Immature natural killer cell (primary cell): ENCODE measurements at regions not wholly inside any gene's neighbourhood (a gene's known extent, or its start where the extent isn't known, plus 50 kb on each side); places are given as distances from the start of the nearest gene placed in this dataset.

Source experiments
- DNase-seq, 3 donors: peaks; one replicate each; pipeline ENCODE4 v3.0.0; 2022; ENCODE audit warnings: mixed read lengths in 1 of 3
- H3K27ac Mint-ChIP-seq, 6 donors: one replicate each; pipeline ENCODE4 v1.8.0; 2020; ENCODE audit warnings: mixed read lengths in 6 of 6, mild to moderate bottlenecking in 5 of 6, inconsistent platforms in 4 of 6, moderate library complexity in 3 of 6
- H3K27me3 Mint-ChIP-seq, 3 donors: one replicate each; pipeline ENCODE4 v1.8.0; 2020 to 2021; ENCODE audit warnings: low read depth in 3 of 3, mild to moderate bottlenecking in 3 of 3, mixed read lengths in 3 of 3, moderate library complexity in 3 of 3, inconsistent platforms in 1 of 3
- H3K36me3 Mint-ChIP-seq, 3 donors: one replicate each; pipeline ENCODE4 v1.8.0; 2020; ENCODE audit warnings: mixed read lengths in 3 of 3, inconsistent platforms in 2 of 3, mild to moderate bottlenecking in 2 of 3
- H3K4me1 Mint-ChIP-seq, 2 donors: one replicate each; pipeline ENCODE4 v1.8.0; 2020; ENCODE audit warnings: inconsistent platforms in 2 of 2, mild to moderate bottlenecking in 2 of 2, mixed read lengths in 2 of 2, moderate library complexity in 1 of 2
- H3K4me3 Mint-ChIP-seq, 5 donors: one replicate each; pipeline ENCODE4 v1.8.0; 2020; ENCODE audit warnings: mild to moderate bottlenecking in 5 of 5, mixed read lengths in 5 of 5, inconsistent platforms in 3 of 5, moderate library complexity in 3 of 5
- H3K9me3 Mint-ChIP-seq, 6 donors: one replicate each; pipeline ENCODE4 v1.8.0; 2020; ENCODE audit warnings: mild to moderate bottlenecking in 6 of 6, mixed read lengths in 6 of 6, inconsistent platforms in 4 of 6, moderate library complexity in 3 of 6

DNA sequence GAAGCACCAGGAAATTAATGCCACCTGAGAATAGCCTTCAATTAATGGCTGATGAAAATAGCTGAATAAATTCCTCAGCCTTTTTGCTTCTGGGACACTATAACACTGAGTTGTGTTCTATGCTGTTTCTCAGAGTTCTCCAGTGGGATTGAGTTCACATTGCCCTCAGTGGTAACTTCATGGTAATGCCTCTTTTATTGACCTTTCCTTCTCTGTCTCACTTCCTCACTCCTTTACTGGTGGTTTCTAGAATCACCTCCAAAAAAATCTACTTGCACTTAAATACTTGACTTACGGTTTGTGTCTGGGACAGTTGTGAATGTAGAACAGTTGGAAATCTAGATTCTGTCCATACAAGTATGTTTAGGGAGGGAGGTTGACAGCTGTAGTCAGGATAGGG lies 293.7 kb downstream of the PPP1R2C start:
- Mint-ChIP-seq H3K4me1 (no peaks in the 10 kb centered on the region), H3K36me3 (no peaks in the 10 kb centered on the region), H3K27ac (no peak overlapping the region), H3K9me3 (no peaks in the 10 kb centered on the region), H3K4me3 (no peak overlapping the region), H3K27me3 (peaks cover 2 to 12% (median 8%) of the 10 kb centered on the region in 3 donors)
- DNase-seq = no peak

DNA sequence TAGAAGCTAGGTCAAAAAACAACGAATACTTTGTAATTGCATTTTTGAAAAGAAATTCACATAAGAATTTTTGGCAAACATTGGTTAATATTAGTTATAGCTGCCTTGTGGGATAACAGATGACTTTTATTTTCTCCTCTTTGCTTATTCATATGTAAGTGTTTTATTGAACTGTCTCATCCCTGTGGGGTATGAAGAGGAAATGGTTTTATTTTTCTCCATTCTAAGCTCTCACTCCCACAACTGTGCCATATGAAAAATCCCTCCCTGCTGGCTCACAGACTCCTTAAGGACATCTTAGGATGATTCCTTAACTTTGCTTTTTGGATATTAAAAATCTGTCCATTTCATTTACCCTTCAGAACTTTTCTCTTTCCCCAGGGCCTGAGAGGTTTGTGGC lies 300.6 kb downstream of the PPP1R2C start:
- H3K27ac Mint-ChIP-seq = no peak overlapping the region
- H3K4me1 Mint-ChIP-seq = peaks cover 0 to 10% of the 10 kb centered on the region in 2 donors
- no peaks in the 10 kb centered on the region for H3K9me3 Mint-ChIP-seq
- no peaks in the 10 kb centered on the region for H3K36me3 Mint-ChIP-seq
- H3K4me3 Mint-ChIP-seq = no peak overlapping the region
- DNase-seq = no peak
- peaks cover 0 to 8% (median 1%) of the 10 kb centered on the region in 3 donors for H3K27me3 Mint-ChIP-seq

DNA sequence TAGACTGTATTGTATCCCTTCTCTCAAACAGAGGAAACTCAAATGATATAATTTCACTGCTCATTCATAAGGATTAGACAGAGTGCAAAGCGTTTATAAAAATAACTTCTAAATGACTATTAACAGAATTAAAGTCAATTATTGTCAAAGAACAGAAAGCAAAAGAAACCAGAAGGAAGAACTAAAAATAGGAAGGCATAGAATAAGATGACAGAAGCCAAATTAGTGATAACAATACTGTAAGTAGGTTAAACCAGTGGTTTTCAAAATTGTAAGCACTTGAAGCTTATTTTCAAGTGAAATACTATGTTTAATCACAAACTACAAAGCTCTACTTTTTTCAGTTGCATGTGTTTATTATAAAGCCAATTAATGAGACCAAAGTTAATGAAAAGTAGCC lies 305.2 kb downstream of the PPP1R2C start:
- DNase-seq = no peak
- H3K4me3 Mint-ChIP-seq = no peak overlapping the region
- peaks cover 0 to 5% (median 1%) of the 10 kb centered on the region in 3 donors for H3K27me3 Mint-ChIP-seq
- H3K9me3 Mint-ChIP-seq = peaks cover 0 to 2% (median 0%) of the 10 kb centered on the region in 6 donors
- no peak overlapping the region for H3K27ac Mint-ChIP-seq
- H3K4me1 Mint-ChIP-seq = peaks cover 0 to 5% of the 10 kb centered on the region in 2 donors
- H3K36me3 Mint-ChIP-seq = no peaks in the 10 kb centered on the region

DNA sequence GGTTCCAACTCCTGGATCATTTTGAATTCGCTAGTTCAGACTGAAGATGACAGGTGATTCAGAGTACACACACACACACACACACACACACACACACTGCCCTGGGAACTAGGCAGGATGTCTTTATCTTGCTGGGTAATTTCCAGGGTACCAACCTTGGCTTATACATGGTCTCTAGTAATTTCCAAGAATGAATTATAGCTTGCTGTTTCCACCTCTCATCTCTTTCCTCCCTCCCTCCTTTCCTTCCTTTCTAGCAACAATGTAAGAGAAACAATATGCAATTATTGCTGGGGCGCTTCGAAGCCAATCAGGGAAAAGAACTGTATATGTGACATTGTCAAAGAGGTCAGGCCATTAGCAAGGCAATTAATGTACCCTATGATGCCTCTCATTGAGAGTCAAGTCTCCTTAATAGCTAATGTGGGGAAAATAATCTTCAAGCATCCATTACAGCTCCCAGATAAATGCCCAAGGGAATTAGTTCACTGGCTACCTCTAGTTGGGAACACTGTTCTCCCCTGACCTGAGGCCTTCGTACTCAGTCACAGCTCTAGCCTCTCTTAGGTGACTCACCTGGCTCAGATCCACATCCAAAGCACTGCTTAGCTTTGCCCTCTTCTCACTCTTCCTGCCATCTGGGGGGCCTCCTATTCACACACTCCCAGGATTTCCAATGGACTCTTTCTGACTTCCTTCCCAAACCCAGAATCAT lies 311.5 kb downstream of the PPP1R2C start:
- Mint-ChIP-seq H3K27ac (no peak overlapping the region), H3K4me3 (no peak overlapping the region), H3K27me3 (peaks cover 0 to 9% (median 1%) of the 10 kb centered on the region in 3 donors), H3K4me1 (no peaks in the 10 kb centered on the region), H3K9me3 (peaks cover 0 to 2% (median 0%) of the 10 kb centered on the region in 6 donors), H3K36me3 (no peaks in the 10 kb centered on the region)
- DNase-seq = no peak

DNA sequence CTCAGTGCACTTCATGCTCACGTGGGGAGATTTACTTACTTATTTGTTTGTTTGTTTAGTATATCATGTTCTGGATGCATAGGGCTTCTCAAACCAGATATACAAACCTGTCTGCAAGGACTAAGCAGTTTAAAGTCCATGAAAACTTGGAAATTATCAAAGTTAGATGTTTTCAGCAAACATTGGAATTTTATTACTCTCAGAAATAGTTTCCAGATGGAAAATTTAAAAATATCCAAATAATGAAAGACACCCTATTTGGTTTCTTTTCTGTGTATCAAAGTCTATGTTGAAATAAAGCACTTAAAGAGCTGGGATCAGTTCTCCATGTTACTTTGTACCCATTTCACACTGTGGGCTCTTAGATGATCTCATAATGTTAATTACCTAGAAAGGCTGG lies 312.1 kb downstream of the PPP1R2C start:
- Mint-ChIP-seq H3K4me3 (no peak overlapping the region), H3K9me3 (peaks cover 0 to 2% (median 0%) of the 10 kb centered on the region in 6 donors), H3K27ac (no peak overlapping the region), H3K36me3 (no peaks in the 10 kb centered on the region), H3K4me1 (no peaks in the 10 kb centered on the region), H3K27me3 (peaks cover 0 to 9% (median 1%) of the 10 kb centered on the region in 3 donors)
- no peak for DNase-seq

DNA sequence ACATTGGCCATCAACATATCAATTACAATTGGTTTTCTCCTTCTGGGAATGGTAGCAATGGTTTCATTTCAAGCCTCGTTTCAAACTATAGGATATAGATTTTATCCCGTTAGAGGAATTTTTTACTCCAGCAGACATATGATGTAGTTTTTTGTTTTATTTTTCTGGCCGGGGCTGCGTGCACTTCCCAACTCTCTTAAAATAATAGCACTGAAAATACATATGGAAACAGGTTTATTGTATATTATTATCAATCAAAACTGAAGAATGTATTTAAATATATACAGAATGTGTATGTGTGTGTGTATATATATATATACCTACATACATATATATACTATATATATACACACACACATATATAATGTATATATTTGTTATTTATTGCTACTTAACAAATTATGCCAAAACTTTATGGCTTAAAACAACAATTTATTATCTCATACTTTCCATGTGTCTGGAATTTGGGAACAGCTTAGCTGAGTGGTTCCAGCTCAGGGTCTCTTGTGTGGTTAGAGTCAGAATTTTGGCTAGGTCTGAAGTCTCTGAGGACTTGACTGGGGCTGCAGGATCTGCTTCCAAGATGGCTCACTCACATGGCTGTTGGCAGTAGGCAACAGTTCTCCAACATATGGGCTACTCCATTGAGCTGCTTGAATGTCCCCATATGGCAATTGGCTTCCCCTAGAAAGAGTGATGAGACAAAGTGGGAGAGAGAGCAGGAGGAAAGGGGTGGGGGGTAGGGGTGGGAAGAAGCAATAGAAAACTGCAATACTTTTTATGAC lies 314.1 kb downstream of the PPP1R2C start:
- no peak overlapping the region for H3K27ac Mint-ChIP-seq
- peaks cover 1 to 8% (median 6%) of the 10 kb centered on the region in 3 donors for H3K27me3 Mint-ChIP-seq

DNA sequence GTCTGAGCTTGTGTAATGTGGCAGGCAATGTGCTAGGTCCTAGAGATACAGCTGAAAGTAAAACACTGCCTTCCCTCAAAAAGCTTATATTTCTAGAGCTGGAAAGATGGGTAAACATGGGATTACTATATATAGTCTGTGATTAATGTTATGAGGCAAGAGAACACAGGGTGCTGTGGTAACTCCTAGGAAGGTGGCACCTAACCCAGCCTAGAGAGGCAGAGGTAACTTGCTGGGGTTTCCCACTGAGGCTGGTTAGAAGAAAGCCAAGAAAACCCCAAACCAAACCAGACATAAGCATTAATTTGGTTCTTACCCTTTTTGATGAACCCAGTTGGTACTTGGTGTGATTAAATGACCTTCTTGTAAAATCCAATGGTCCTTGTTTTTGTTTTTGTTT lies 315.0 kb downstream of the PPP1R2C start:
- no peak for DNase-seq
- H3K4me1 Mint-ChIP-seq = no peaks in the 10 kb centered on the region
- no peaks in the 10 kb centered on the region for H3K9me3 Mint-ChIP-seq
- no peak overlapping the region for H3K27ac Mint-ChIP-seq
- no peaks in the 10 kb centered on the region for H3K36me3 Mint-ChIP-seq
- peaks cover 1 to 6% (median 4%) of the 10 kb centered on the region in 3 donors for H3K27me3 Mint-ChIP-seq
- no peak overlapping the region for H3K4me3 Mint-ChIP-seq

More for the DNA sequence above, 314.1 kb downstream of the PPP1R2C start:
- DNase-seq = no peak
- no peaks in the 10 kb centered on the region for H3K36me3 Mint-ChIP-seq
- no peak overlapping the region for H3K4me3 Mint-ChIP-seq
- H3K9me3 Mint-ChIP-seq = no peaks in the 10 kb centered on the region
- H3K4me1 Mint-ChIP-seq = no peaks in the 10 kb centered on the region

DNA sequence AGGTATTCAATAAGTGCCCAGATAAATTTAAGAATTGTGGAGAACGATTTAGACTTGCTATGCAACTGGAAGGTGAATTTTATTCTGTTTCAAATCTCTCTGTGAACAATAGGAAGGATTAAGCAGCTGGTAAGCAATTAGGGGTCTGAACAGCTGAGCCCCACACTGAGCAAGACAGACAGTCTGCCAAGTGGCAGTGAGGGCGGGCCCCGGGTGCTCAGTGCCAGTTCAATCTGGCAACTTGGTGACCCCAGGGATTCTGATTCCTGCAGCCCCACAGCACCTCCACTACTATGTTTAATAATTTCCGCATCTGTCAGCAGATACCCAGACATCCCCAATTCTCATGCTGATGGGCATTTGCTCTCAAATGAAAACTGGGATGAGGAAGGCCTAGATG lies 317.3 kb downstream of the PPP1R2C start:
- H3K9me3 Mint-ChIP-seq = no peaks in the 10 kb centered on the region
- no peak overlapping the region for H3K4me3 Mint-ChIP-seq
- peaks cover 0 to 6% (median 5%) of the 10 kb centered on the region in 3 donors for H3K27me3 Mint-ChIP-seq
- no peak for DNase-seq
- no peaks in the 10 kb centered on the region for H3K36me3 Mint-ChIP-seq
- H3K27ac Mint-ChIP-seq = no peak overlapping the region
- no peaks in the 10 kb centered on the region for H3K4me1 Mint-ChIP-seq

DNA sequence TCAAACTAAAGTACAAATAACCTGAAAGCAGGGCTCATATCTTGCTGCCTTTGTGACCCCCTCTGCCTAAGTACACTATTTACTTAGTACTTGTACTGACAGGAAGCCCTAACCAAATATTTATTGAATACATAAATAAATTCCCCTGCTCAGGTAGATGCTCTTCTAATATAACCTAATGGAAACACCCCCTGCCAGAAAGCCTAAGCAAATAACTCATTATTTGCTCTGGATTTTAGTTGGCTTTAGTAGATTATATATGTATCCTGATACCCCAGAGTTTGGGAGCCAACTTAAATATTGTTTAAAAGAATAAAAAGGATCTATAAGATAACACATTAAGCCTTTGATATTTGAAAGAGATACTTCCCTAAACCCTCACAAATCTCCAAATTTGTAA lies 318.2 kb downstream of the PPP1R2C start:
- Mint-ChIP-seq H3K9me3 (no peaks in the 10 kb centered on the region), H3K27me3 (peaks cover 2 to 6% (median 5%) of the 10 kb centered on the region in 3 donors), H3K27ac (no peak overlapping the region), H3K4me1 (no peaks in the 10 kb centered on the region), H3K4me3 (no peak overlapping the region), H3K36me3 (no peaks in the 10 kb centered on the region)
- no peak for DNase-seq

DNA sequence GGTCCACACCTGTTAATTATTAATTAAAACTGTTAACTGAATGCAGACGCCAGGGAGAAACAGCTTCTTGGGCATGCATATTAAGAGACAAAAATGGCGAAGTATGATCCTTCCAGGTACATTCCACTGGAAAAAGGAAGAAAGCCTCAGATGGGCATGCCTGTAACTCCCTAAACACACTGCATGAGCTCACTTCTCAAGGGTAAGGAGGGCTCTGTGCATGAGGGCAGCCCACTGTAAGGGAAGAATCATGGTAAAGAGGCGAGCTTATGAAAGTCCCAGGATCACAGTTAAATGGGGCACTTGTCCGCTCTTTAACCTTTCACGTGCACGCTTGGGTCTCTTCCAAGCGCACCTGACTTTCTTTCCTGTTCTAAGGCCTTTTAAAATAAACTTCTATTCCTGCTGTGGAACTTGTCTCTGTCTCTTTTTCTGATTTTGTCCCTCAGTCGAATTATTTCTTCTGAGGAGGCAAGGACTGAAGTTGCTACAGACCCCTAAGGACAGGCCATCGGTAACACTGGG lies 321.7 kb downstream of the PPP1R2C start:
- no peaks in the 10 kb centered on the region for H3K4me1 Mint-ChIP-seq
- H3K27me3 Mint-ChIP-seq = peaks cover 2 to 6% (median 3%) of the 10 kb centered on the region in 3 donors
- DNase-seq = no peak
- no peak overlapping the region for H3K4me3 Mint-ChIP-seq
- H3K27ac Mint-ChIP-seq = no peak overlapping the region
- no peaks in the 10 kb centered on the region for H3K9me3 Mint-ChIP-seq
- peaks cover 0 to under 1% (median 0%) of the 10 kb centered on the region in 3 donors for H3K36me3 Mint-ChIP-seq

DNA sequence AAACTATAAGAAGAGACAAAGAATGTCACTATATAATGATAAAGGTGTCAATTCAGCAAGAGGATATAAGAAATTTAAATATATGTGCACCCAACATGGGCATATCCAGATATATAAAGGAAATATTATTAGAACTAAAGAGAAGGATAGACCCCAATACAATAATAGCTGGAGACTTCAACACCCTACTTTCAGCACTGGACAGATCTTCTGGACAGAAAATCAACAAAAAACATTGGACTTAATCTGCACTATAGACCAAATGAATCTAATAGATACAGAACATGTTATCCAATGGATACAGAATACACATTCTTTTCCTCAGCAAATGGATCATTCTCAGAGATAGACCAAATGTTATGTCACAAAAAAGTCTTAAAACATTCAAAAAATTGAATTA lies 327.7 kb downstream of the PPP1R2C start:
- Mint-ChIP-seq H3K9me3 (peaks cover 0 to 3% (median 0%) of the 10 kb centered on the region in 6 donors), H3K27me3 (peaks cover 0 to 2% (median 0%) of the 10 kb centered on the region in 3 donors), H3K27ac (no peak overlapping the region), H3K4me1 (no peaks in the 10 kb centered on the region), H3K4me3 (no peak overlapping the region), H3K36me3 (peaks cover 0 to 8% (median 0%) of the 10 kb centered on the region in 3 donors)
- DNase-seq = no peak

DNA sequence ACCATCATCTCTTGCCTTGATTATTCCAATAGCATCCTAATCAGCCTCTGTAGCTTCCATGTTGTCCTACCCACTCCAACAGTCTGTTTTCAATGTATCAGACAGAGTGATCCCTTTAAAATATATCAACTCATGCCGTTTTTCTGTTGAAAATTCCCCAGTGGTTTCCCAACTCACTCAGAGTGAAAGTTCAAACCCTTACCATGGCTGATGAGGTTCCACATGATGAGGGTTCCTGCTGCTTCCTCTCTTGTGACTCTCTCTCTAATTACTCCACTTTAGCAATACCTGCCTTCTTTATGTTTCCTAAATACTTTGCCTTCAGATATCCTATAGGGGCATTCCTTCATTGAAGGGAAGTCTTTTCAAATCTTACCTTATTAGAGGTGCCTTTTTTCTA lies 334.7 kb downstream of the PPP1R2C start:
- H3K27ac Mint-ChIP-seq = no peak overlapping the region
- peaks cover 0 to 3% of the 10 kb centered on the region in 2 donors for H3K4me1 Mint-ChIP-seq
- no peak overlapping the region for H3K4me3 Mint-ChIP-seq
- DNase-seq = no peak
- H3K36me3 Mint-ChIP-seq = peaks cover 0 to 6% (median 0%) of the 10 kb centered on the region in 3 donors
- H3K9me3 Mint-ChIP-seq = peaks cover 0 to 6% (median 1%) of the 10 kb centered on the region in 6 donors
- H3K27me3 Mint-ChIP-seq = peaks cover 2 to 9% (median 6%) of the 10 kb centered on the region in 3 donors

DNA sequence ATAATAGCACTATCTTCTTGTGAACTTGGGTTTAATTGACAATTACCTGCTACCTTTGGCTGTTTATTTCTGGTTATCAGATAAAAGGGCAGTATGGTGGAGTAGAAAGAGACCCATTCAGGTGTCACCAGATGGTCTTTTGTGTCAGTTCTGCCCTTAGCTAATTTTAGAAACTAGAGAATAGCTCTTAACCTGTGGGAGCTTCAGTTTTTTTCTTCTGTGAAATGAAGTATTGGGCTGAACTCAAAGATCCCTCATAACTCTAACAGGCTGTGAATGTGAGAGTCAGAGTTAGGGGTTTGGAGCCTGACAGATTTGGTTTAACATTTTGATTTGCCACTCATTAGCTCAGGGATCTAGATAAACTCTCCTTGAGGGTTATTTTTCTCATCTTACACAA lies 335.2 kb downstream of the PPP1R2C start:
- Mint-ChIP-seq H3K27ac (no peak overlapping the region), H3K4me1 (peaks cover 2 to 8% of the 10 kb centered on the region in 2 donors), H3K27me3 (peaks cover 2 to 9% (median 6%) of the 10 kb centered on the region in 3 donors)

DNA sequence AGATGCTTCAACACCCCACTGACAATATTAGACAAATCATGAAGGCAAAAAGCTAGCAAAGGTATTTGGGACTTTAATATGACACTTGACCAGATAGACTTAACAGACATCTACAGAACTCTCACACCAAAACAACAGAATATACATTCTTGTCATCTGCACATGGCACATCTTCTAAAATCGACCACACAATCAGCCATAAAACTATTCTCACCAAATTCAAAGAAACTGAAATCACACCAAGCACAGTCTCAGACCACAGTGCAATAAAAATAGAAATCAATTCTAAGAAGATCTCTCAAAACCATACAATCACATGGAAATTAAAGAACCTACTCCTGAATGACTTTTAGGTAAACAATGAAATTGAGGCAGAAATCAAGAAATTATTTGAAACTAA lies 340.8 kb downstream of the PPP1R2C start:
- no peaks in the 10 kb centered on the region for H3K36me3 Mint-ChIP-seq
- H3K4me1 Mint-ChIP-seq = peaks cover 23 to 32% of the 10 kb centered on the region in 2 donors
- DNase-seq = peak in 2 of 3 donors; percentile 3 to 12
- H3K27me3 Mint-ChIP-seq = peaks cover 0 to 9% (median 6%) of the 10 kb centered on the region in 3 donors
- H3K4me3 Mint-ChIP-seq = peak overlapping the region; percentile 12 to 68 (median 49)
- no peaks in the 10 kb centered on the region for H3K9me3 Mint-ChIP-seq
- peak overlapping the region in 2 of 6 donors; percentile 21 to 56 for H3K27ac Mint-ChIP-seq

More for the DNA sequence above, 335.2 kb downstream of the PPP1R2C start:
- no peak overlapping the region for H3K4me3 Mint-ChIP-seq
- H3K36me3 Mint-ChIP-seq = peaks cover 0 to 6% (median 0%) of the 10 kb centered on the region in 3 donors
- no peak for DNase-seq
- H3K9me3 Mint-ChIP-seq = peaks cover 0 to 6% (median 1%) of the 10 kb centered on the region in 6 donors
